Skin epidermis (tissue), 12 donors: ENCODE measurements at regions not wholly inside any gene's neighbourhood (a gene's known extent, or its start where the extent isn't known, plus 50 kb on each side); places are given as distances from the start of the nearest gene placed in this dataset.
A peak's percentile ranks its signal among the peaks of the same experiment; 100 is the strongest.
"Not testable (repeated sequence)": the region's sequence is repeated elsewhere in the genome, so short reads cannot be mapped to it uniquely, and the experiment has no call there.

Experiments
- H3K27ac ChIP-seq, 21 experiments: fragments of 200-600 bp; sonication (generic) in 11 of 21; one replicate each; pipeline ENCODE4 v1.5.0; 2020; ENCODE audit warnings: mild to moderate bottlenecking in 3 of 21, inconsistent platforms in 2 of 21, moderate library complexity in 2 of 21
- H3K4me3 ChIP-seq, 7 experiments: fragments of 200-600 bp; sonication (generic) in 2 of 7; one replicate each; pipeline ENCODE4 v1.5.0; 2020; ENCODE audit warnings: inconsistent platforms in 2 of 7, mild to moderate bottlenecking in 2 of 7, moderate library complexity in 1 of 7

- no peak overlapping the region for H3K27ac ChIP-seq
- no peak overlapping the region for H3K4me3 ChIP-seq
These were observed 173.5 kb downstream of the LMBRD1 start for GRCh38 chr6:69623357-69623756.

- H3K27ac ChIP-seq: no peak overlapping the region
- no peak overlapping the region for H3K4me3 ChIP-seq
These were observed 173.9 kb downstream of the LMBRD1 start for GRCh38 chr6:69622924-69623323.

DNA sequence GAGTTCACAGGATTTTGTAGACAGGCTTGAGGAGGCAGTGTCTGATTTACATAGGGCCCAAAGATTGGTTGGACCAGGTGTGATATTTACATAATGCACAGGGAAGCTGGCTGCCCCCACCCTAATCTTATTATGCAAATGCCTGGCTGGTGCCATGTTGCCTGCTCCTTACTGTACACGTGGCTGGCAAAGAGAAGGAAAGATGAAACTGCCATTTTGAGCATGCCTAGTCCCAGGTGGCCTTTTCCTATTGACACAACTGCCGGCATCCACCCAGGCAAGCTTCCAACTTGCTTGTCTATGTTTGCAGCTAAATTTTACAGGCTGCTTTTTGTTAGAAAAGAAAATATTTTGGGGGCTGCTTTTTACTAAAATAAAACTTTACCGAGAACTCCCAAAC lies 174.6 kb downstream of the LMBRD1 start:
- Histone ChIP-seq H3K4me3 (no peak overlapping the region), H3K27ac (no peak overlapping the region)

DNA sequence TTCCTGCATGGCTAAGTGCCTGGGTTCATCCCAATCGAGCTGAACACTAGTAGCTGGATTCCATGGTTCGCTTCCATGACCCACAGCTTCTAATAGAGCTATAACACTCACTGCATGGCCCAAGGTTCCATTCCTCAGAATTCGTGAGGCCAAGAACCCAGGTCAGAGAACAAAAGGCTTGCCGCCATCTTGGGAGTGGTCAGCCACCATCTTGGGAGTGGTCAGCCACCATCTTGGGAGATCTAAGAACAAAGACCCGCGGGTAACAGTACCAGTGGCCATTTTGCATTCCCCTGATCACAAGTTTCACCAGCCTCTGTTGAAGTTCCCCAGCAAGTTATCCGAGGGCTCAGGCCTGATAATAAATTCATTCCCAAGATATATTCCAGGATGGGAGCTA lies 179.6 kb downstream of the LMBRD1 start:
- H3K27ac ChIP-seq: no peak overlapping the region
- H3K4me3 ChIP-seq: no peak overlapping the region

DNA sequence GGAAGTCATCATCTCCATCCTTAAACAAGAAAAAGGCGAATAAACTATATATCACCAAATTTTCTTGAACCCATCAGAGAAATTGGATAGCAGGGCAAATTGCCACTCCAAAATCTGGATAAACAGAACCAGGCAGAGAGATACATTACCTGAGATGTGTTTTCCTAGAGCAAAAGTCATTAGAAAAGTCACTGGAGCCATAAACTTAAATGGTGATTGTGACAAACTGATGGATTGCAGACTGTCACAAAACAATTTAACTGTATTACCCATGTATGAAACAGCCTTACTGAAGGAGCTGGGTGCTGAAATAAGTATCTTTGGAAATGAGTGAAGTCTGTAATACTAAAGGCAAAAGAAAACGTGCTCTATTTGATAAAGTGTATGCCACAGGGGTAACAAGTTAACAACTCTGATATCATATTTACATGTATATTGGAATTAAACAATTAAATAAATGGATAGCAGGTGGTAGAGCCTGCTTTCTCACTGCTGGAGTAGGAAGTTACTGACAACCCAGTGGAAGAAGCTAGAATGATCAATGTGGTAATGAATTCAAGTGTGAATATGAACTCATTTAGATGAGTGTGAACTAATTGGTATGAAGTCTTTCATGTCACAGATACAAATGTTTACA lies 186.9 kb downstream of the LMBRD1 start:
- Histone ChIP-seq H3K4me3 (no peak overlapping the region), H3K27ac (no peak overlapping the region)

DNA sequence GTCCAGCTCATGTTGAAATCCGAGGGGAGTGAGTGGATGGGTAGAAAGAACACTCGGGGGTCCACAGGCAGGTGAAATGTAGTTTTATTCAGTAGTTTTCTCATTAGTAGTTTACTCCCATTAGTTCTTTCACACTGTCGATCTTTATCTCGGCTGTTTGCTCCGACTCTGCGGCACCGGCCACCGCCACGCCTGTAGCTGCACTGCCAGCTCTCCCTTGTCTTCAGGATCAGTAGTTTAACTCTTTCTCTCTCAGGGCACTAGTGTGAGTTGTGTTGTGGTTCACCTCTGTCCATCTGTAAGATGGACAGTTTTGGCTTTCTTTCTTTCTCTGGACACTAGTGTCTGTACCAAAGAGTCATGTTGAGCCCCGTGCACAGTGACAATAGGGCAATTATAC lies 195.7 kb downstream of the LMBRD1 start:
- Histone ChIP-seq H3K4me3 (no peak overlapping the region), H3K27ac (peak overlapping the region in 2 of 21 experiments; percentile 40 to 73)

DNA sequence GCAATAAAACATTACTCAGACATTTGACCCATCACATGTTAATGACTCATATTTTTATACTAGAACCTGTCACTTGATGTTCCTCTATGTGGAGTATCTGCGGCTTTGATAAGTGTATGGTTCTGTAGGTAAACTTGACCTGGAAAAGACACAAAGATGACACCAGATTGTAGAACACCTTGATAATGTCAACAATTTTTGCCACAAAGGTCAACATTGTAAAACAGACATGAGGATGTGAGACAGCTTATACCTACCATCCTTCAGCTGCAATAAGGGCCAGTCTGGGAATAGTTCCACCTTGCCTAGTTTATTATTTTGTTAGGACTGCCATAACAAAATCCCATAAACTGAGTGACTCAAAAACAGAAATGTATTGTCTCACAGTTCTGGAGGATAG lies 202.4 kb downstream of the LMBRD1 start:
- no peak overlapping the region for H3K4me3 ChIP-seq
- no peak overlapping the region for H3K27ac ChIP-seq

DNA sequence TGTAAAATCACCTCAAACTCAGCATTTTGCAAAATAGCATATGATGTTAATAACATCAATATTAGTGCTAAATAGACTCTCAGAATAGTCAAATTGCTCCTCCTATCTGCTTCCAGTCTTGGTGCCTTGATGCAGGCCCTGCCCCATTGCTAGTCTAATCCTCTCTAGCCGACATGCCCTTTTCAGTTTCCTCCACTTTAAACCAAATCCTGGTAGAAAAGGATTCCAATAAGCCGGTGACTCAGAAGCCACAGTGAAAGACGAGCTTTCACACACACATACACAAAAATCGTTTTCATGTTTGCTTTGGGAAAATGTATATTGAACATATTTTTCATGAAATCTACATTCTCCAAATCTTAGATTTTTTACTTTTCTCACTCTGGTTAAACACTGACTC lies 203.1 kb downstream of the LMBRD1 start:
- H3K27ac ChIP-seq: no peak overlapping the region
- H3K4me3 ChIP-seq: no peak overlapping the region

GRCh38 chr6:69589626-69590025 lies 207.2 kb downstream of the LMBRD1 start:
- Histone ChIP-seq H3K27ac (no peak overlapping the region), H3K4me3 (no peak overlapping the region)

GRCh38 chr6:69584913-69585729 lies 211.7 kb downstream of the LMBRD1 start:
- Histone ChIP-seq H3K4me3 (no peak overlapping the region), H3K27ac (no peak overlapping the region)

- Histone ChIP-seq H3K4me3 (no peak overlapping the region), H3K27ac (no peak overlapping the region)
These were observed 212.3 kb downstream of the LMBRD1 start for GRCh38 chr6:69584536-69584912.

DNA sequence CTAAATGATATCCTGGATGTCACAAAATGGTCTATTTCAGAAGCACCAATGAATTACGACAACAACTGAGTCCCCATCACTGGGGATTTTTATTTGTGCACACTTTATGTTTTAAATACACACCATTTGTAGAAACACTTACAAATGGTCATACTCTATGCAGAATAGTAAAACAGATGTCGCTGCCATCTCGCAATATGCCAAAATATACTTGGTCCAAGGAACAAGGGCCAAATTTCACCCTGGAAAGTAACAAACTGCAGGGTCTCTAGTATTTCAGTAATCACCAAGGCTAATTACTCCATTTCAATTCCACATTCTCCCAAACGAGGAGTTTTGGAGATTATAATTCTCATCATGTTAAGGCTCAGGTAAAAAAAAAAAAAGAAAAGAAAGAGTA lies 215.2 kb downstream of the LMBRD1 start:
- no peak overlapping the region for H3K27ac ChIP-seq
- H3K4me3 ChIP-seq: no peak overlapping the region

GRCh38 chr6:69580706-69581105 lies 216.1 kb downstream of the LMBRD1 start:
- Histone ChIP-seq H3K4me3 (no peak overlapping the region), H3K27ac (no peak overlapping the region)

DNA sequence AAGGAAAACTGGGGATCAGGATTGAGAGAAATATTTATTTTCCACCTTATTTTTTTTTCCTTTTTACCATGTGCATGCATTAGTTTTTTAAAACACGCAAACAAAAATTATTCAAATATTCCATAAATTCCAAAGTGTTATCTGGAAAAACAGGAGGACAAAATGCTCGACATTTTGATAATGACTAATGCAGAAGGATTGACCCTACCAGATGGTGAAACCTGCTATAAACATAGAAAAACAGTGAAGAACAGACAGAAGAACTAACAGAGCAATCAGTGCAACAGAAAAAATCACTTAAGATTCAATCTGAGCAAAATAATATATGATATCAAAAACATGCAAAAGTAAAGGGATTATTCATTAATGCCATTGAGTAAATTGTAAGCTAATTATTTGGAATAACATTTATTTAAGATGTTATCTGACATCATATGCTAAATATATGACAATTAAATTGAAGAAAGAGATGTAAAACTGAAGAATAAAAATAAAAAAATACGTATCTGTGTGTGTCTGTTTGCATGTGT lies 218.4 kb downstream of the LMBRD1 start:
- H3K27ac ChIP-seq: no peak overlapping the region
- no peak overlapping the region for H3K4me3 ChIP-seq

GRCh38 chr6:69571234-69571633 lies 225.6 kb downstream of the LMBRD1 start:
- Histone ChIP-seq H3K27ac (no peak overlapping the region), H3K4me3 (no peak overlapping the region)

DNA sequence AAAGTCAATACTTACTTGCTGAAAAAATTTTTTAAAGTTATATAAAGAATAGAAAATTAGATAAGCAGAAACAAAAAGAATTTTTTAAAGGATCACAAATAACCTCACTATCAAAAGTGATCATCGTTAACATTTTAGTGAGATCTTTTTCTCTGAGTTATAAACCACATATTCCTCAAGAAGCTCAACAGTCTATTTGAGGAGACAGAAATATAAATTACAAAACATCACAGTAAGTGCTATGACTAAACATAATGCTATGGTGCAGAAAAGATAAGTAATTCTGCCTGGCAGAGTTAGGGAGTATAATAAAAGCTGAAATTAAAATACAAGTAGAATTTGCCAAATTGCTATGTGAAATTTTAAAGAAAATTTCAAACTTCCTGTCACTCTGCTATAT lies 226.7 kb downstream of the LMBRD1 start:
- no peak overlapping the region for H3K4me3 ChIP-seq
- no peak overlapping the region for H3K27ac ChIP-seq

DNA sequence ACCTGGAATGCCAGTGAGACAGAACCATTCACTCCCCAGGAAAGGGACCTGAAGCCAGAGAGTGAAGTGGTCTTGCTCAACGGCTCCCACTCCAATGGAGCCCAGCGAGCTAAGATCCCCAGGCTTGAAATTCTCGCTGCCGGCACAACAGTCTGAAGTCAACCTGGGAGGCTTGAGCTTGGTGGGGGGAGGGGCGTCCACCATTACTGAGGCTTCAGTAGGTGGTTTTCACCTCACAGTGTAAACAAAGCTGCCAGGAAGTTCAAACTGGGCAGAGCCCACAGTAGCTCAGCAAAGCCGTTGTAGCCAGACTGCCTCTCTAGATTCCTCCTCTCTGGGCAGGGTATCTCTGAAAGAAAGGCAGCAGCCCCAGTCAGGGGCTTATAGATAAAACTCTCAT lies 236.2 kb downstream of the LMBRD1 start:
- H3K27ac ChIP-seq, H3K4me3 ChIP-seq: not testable (repeated sequence)

DNA sequence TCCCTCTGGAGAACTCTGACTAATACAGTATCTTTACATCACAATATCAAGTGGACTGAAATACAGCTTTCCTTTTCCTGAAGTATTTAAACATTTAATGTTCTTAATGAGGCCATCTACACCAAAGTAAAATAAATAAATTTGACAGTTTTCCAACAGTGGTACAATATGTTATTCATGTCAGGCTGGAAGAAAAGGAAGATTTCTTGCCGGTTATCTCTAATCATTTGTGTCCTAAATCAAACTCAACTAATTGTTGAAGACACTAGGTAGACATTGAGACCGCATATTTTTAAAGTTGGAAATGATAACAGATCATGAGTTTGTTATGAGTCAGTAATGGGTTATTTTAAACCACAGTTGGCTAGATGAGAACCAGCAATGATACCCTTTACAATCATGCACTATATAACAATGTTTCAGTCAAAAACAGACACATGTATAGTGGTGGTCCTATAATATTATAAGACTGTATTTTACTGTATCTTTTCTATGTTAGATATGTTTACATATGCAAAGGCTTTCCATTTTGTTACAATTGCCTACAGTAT lies 241.6 kb downstream of the LMBRD1 start:
- Histone ChIP-seq H3K4me3 (no peak overlapping the region), H3K27ac (no peak overlapping the region)

DNA sequence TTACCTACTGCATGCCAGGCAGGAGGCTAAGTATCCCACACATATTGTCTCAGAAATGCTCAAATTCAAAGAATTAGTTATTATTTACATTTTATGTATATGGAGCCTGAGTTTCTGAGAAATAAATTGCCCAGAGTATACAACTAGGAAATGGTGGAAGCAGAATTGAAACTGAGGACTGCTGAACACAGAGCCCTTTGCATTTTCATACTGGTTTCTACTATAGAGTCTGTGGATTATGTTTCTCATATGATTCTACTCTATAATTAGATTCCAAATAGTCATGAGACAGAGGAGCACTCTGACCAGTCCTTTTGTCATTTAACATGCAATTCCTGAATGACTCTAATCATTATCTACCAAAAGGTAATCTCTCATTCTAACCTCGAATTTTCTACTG lies 254.3 kb downstream of the LMBRD1 start:
- no peak overlapping the region for H3K4me3 ChIP-seq
- no peak overlapping the region for H3K27ac ChIP-seq

DNA sequence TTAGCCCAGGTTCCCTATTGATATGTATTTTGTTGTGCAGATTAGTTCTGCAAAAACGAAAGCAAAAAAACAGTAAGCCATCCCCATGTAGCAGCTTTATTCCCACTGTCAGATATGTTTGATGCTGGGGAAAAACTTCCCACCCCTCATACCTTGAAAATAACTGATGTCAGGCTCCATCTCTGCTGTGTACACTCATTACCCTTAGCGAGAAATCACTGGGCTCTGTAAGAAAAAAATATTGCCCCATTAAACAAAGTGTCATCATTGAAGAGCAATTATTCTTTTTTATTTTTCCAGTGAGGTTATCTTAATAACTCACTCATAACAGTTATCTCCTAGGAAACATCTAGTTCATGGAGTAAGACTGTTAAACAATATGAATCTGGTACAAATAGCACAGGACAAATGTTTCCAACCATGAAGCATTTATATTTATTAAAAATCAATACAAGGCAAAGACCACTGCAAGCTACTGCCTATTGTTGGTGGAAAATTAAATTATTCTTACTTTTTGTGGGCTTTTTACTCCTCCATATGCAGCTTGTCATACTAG lies 268.8 kb downstream of the LMBRD1 start:
- Histone ChIP-seq H3K4me3 (no peak overlapping the region), H3K27ac (no peak overlapping the region)

DNA sequence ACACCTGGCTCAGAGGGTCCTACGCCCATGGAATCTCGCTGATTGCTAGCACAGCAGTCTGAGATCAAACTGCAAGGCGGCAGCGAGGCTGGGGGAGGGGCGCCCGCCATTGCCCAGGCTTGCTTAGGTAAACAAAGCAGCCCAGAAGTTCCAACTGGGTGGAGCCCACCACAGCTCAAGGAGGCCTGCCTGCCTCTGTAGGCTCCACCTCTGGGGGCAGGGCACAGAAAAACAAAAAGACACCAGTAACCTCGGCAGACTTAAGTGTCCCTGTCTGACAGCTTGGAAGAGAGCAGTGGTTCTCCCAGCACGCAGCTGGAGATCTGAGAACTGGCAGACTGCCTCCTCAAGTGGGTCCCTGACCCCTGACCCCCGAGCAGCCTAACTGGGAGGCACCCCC lies 281.3 kb downstream of the LMBRD1 start:
- not testable (repeated sequence) for H3K4me3 ChIP-seq, H3K27ac ChIP-seq
